Neural cell (in vitro differentiated cells): ENCODE measurements at regions not wholly inside any gene's neighbourhood (a gene's known extent, or its start where the extent isn't known, plus 50 kb on each side); places are given as distances from the start of the nearest gene placed in this dataset.

Experiments used
- CTCF ChIP-seq: fragments of 450-650 bp; IDR thresholded peaks from 2 replicates; pipeline ENCODE4 v1.5.1; 2014; ENCODE audit warnings: antibody characterized with exemption, mild to moderate bottlenecking, moderate library complexity; ENCODE audit not compliant: poor library complexity, severe bottlenecking
- EZH2 ChIP-seq: fragments of 200-600, 300-800 bp; shearing (Covaris generic), sonication (generic); IDR thresholded peaks from 2 replicates; pipeline ENCODE4 v1.6.1; 2014; ENCODE audit warnings: antibody characterized with exemption, low read length, borderline replicate concordance, mild to moderate bottlenecking; ENCODE audit not compliant: insufficient read depth, poor library complexity, severe bottlenecking
- POLR2AphosphoS5 ChIP-seq: IDR thresholded peaks from 2 replicates; pipeline ENCODE4 v1.6.1; 2012
- RAD21 ChIP-seq: fragments of 450-650 bp; conservative IDR thresholded peaks from 2 replicates; pipeline ENCODE4 v1.6.1; 2014; ENCODE audit warnings: antibody characterized with exemption, mild to moderate bottlenecking, moderate library complexity

GRCh38 chr6:3669916-3670315 is 81.6 kb downstream of the PXDC1 start:
- TF ChIP-seq CTCF, result no peak
- no peak for TF ChIP-seq POLR2AphosphoS5
- no peak for TF ChIP-seq RAD21
- no peak for TF ChIP-seq EZH2
